Endothelial cell of umbilical vein (primary cell): ENCODE measurements at regions not wholly inside any gene's neighbourhood (a gene's known extent, or its start where the extent isn't known, plus 50 kb on each side); places are given as distances from the start of the nearest gene placed in this dataset.

Experiments
- EZH2 ChIP-seq: IDR thresholded peaks from 2 replicates; pipeline ENCODE4 v1.6.1; 2012; ENCODE audit warnings: borderline replicate concordance, low read depth, mild to moderate bottlenecking, moderate library complexity, low read length, inconsistent platforms; ENCODE audit not compliant: severe bottlenecking
- FOS ChIP-seq: IDR thresholded peaks from 2 replicates; pipeline ENCODE4 v1.6.1; 2011; ENCODE audit warnings: mild to moderate bottlenecking, low read length, moderate library complexity, borderline replicate concordance; ENCODE audit not compliant: insufficient read depth
- JUN ChIP-seq: IDR thresholded peaks from 2 replicates; pipeline ENCODE4 v1.6.1; 2011; ENCODE audit warnings: borderline replicate concordance, low read depth; ENCODE audit not compliant: insufficient read length, insufficient read depth
- POLR2A ChIP-seq: IDR thresholded peaks from 2 replicates; pipeline ENCODE4 v1.6.1; 2012; ENCODE audit warnings: low read depth, mild to moderate bottlenecking, control low read depth, low read length
- POLR2AphosphoS5 ChIP-seq: IDR thresholded peaks from 2 replicates; pipeline ENCODE4 v1.6.1; 2012; ENCODE audit warnings: low read depth, mild to moderate bottlenecking, control low read depth, low read length, moderate library complexity; ENCODE audit not compliant: insufficient read depth
- TF ChIP-seq, protein P1 (sequence below), 2 donors: IDR thresholded peaks; 1 replicate in 1 of 2; 2 replicates in 1 of 2; pipeline ENCODE4 v1.5.1; 2011; ENCODE audit warnings: low read length in 2 of 2, mild to moderate bottlenecking in 2 of 2, moderate library complexity in 2 of 2, control low read depth in 1 of 2, inconsistent platforms in 1 of 2, low read depth in 1 of 2; ENCODE audit not compliant: insufficient read depth in 1 of 2; ENCODE audit errors: extremely low read depth in 1 of 2
- TF ChIP-seq, protein P2 (sequence below): IDR thresholded peaks from 2 replicates; pipeline ENCODE4 v1.6.1; 2011; ENCODE audit not compliant: insufficient read depth, insufficient read length

DNA sequence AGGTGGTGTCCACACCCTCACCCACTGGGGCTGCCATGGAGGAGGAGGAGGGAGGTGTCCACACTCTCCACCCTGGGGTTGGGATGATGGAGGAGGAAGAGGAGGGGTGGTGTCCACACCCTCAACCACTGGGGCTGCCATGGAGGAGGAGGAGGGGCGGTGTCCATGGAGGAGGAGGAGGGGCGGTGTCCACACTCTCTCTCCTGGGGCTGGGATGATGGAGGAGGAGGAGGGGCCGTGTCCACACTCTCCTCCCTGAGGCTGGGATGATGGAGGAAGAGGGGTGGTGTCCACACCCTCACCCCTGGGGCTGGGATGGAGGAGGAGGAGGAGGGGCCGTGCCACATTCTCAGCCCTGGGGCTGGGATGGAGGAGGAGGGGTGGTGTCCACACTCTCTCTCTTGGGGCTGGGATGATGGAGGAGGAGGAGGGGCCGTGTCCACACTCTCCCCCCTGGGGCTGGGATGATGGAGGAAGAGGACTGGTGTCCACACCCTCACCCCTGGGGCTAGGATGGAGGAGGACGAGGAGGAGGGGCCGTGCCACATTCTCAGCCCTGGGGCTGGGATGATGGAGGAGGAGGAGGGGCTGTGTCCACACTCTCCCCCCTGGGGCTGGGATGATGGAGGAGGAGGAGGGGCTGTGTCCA lies 231.7 kb downstream of the CRLF2 start:
- TF ChIP-seq, protein P1, sequence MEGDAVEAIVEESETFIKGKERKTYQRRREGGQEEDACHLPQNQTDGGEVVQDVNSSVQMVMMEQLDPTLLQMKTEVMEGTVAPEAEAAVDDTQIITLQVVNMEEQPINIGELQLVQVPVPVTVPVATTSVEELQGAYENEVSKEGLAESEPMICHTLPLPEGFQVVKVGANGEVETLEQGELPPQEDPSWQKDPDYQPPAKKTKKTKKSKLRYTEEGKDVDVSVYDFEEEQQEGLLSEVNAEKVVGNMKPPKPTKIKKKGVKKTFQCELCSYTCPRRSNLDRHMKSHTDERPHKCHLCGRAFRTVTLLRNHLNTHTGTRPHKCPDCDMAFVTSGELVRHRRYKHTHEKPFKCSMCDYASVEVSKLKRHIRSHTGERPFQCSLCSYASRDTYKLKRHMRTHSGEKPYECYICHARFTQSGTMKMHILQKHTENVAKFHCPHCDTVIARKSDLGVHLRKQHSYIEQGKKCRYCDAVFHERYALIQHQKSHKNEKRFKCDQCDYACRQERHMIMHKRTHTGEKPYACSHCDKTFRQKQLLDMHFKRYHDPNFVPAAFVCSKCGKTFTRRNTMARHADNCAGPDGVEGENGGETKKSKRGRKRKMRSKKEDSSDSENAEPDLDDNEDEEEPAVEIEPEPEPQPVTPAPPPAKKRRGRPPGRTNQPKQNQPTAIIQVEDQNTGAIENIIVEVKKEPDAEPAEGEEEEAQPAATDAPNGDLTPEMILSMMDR (IDR thresholded peaks at IDR 0.05; ENCODE audit: extremely low read depth in 1 of 2, insufficient read depth in 1 of 2, low read depth in 1 of 2, low read length in 2 of 2): no peak
- no peak for TF ChIP-seq POLR2AphosphoS5
- no peak for TF ChIP-seq POLR2A
- TF ChIP-seq EZH2: no peak
- no peak for TF ChIP-seq JUN
- no peak for TF ChIP-seq FOS
- TF ChIP-seq, protein P2, sequence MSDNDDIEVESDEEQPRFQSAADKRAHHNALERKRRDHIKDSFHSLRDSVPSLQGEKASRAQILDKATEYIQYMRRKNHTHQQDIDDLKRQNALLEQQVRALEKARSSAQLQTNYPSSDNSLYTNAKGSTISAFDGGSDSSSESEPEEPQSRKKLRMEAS: no peak
